Colonic mucosa (tissue), 4 donors: ENCODE measurements at regions not wholly inside any gene's neighbourhood (a gene's known extent, or its start where the extent isn't known, plus 50 kb on each side); places are given as distances from the start of the nearest gene placed in this dataset.

Experiments used
- DNase-seq: peaks from one replicate; pipeline ENCODE4 v3.0.0-alpha.2; 2020
- H3K27ac ChIP-seq: fragments of 200-600 bp; one replicate; pipeline ENCODE4 v1.8.0; 2021
- H3K27me3 ChIP-seq: fragments of 200-600 bp; one replicate; pipeline ENCODE4 v1.8.0; 2021
- H3K36me3 ChIP-seq: fragments of 200-600 bp; one replicate; pipeline ENCODE4 v1.8.0; 2021
- H3K4me1 ChIP-seq: fragments of 200-600 bp; one replicate; pipeline ENCODE4 v1.8.0; 2021; ENCODE audit warnings: mild to moderate bottlenecking
- H3K4me3 ChIP-seq: fragments of 200-600 bp; one replicate; pipeline ENCODE4 v1.8.0; 2021
- H3K9ac ChIP-seq, 2 donors: one replicate each; pipeline ENCODE4 v1.7.0; 2013; ENCODE audit warnings: control low read depth in 2 of 2, low read depth in 2 of 2, low read length in 2 of 2
- H3K9me3 ChIP-seq: fragments of 200-600 bp; one replicate; pipeline ENCODE4 v1.8.0; 2021
- CTCF ChIP-seq: fragments of 200-600 bp; IDR thresholded peaks from one replicate; pipeline ENCODE4 v1.8.0; 2022; ENCODE audit warnings: antibody characterized with exemption, mild to moderate bottlenecking
- intact Hi-C: fragments of 100-400 bp; cut with DNase I; formaldehyde crosslinking; loops from one replicate; pipeline ENCODE4 v1.14.1; 2022
- donor health status: healthy.
- donor health status: DM: no; HTN: no; CAD: no.
- donor health status: DM: no; HTN: no; CAD: no.

GRCh38 chr3:87626546-87626945 is 350.2 kb upstream of the POU1F1 start:
- TF ChIP-seq CTCF, result no peak
- no peak for DNase-seq
- Histone ChIP-seq H3K27ac (no peak overlapping the region), H3K9me3 (no peaks in the 10 kb centered on the region), H3K36me3 (no peaks in the 10 kb centered on the region), H3K4me1 (no peaks in the 10 kb centered on the region), H3K4me3 (no peak overlapping the region), H3K9ac (no peak overlapping the region), H3K27me3 (no peaks in the 10 kb centered on the region)
- intact Hi-C loops, result no loop called here

- H3K36me3 ChIP-seq, result no peaks in the 10 kb centered on the region
- H3K27ac ChIP-seq, result no peak overlapping the region
- no peak overlapping the region for H3K9ac ChIP-seq
- TF ChIP-seq CTCF, result no peak
- intact Hi-C loops, result no loop called here
- no peak overlapping the region for H3K4me3 ChIP-seq
- H3K27me3 ChIP-seq, result no peaks in the 10 kb centered on the region
- H3K9me3 ChIP-seq, result no peaks in the 10 kb centered on the region
- H3K4me1 ChIP-seq, result no peaks in the 10 kb centered on the region
- DNase-seq, result no peak
Observed at GRCh38 chr3:87625876-87626275, 349.5 kb upstream of the POU1F1 start.

GRCh38 chr3:87624860-87625259 is 348.5 kb upstream of the POU1F1 start:
- Histone ChIP-seq H3K4me3 (no peak overlapping the region), H3K9ac (no peak overlapping the region), H3K4me1 (no peaks in the 10 kb centered on the region), H3K36me3 (no peaks in the 10 kb centered on the region), H3K27me3 (no peaks in the 10 kb centered on the region), H3K9me3 (no peaks in the 10 kb centered on the region), H3K27ac (no peak overlapping the region)
- DNase-seq, result no peak
- TF ChIP-seq CTCF, result no peak
- intact Hi-C loops, result no loop called here

- Histone ChIP-seq H3K9me3 (no peaks in the 10 kb centered on the region), H3K36me3 (no peaks in the 10 kb centered on the region), H3K4me1 (no peaks in the 10 kb centered on the region), H3K27me3 (no peaks in the 10 kb centered on the region), H3K27ac (no peak overlapping the region), H3K9ac (no peak overlapping the region), H3K4me3 (no peak overlapping the region)
- intact Hi-C loops, result no loop called here
- TF ChIP-seq CTCF, result no peak
- DNase-seq, result no peak
Observed at GRCh38 chr3:87621667-87622066, 345.3 kb upstream of the POU1F1 start.

- Histone ChIP-seq H3K9ac (no peak overlapping the region), H3K27me3 (no peaks in the 10 kb centered on the region), H3K4me1 (no peaks in the 10 kb centered on the region), H3K9me3 (no peaks in the 10 kb centered on the region), H3K27ac (no peak overlapping the region), H3K4me3 (no peak overlapping the region), H3K36me3 (no peaks in the 10 kb centered on the region)
- intact Hi-C loops, result no loop called here
- DNase-seq, result no peak
- no peak for TF ChIP-seq CTCF
Observed at GRCh38 chr3:87615506-87615905, 339.1 kb upstream of the POU1F1 start.

GRCh38 chr3:87614998-87615397 is 338.6 kb upstream of the POU1F1 start:
- no peak for DNase-seq
- intact Hi-C loops, result no loop called here
- no peak for TF ChIP-seq CTCF
- H3K9ac ChIP-seq, result no peak overlapping the region
- H3K27me3 ChIP-seq, result no peaks in the 10 kb centered on the region
- no peaks in the 10 kb centered on the region for H3K9me3 ChIP-seq
- H3K4me3 ChIP-seq, result no peak overlapping the region
- no peak overlapping the region for H3K27ac ChIP-seq
- no peaks in the 10 kb centered on the region for H3K4me1 ChIP-seq
- H3K36me3 ChIP-seq, result no peaks in the 10 kb centered on the region
